HG03039 (cell line): ENCODE measurements at regions not wholly inside any gene's neighbourhood (a gene's known extent, or its start where the extent isn't known, plus 50 kb on each side); places are given as distances from the start of the nearest gene placed in this dataset.
A peak's percentile ranks its signal among the peaks of the same experiment; 100 is the strongest.
"Not testable (repeated sequence)": the region's sequence is repeated elsewhere in the genome, so short reads cannot be mapped to it uniquely, and the experiment has no call there.

ENCODE experiments used
- ATAC-seq: cut with Tn5 transposase; IDR thresholded peaks from one replicate; pipeline ENCODE4 v1.9.1; 2021; ENCODE audit warnings: mild to moderate bottlenecking, moderate library complexity; ENCODE audit not compliant: unreplicated experiment

GRCh38 chr18:57887543-57888383, 84.6 kb upstream of the ATP8B1 start:
- ATAC-seq: no peak

GRCh38 chr18:57885931-57886330, 82.8 kb upstream of the ATP8B1 start:
- ATAC-seq: no peak

- ATAC-seq: no peak
Observed at GRCh38 chr18:57882465-57882864, 79.3 kb upstream of the ATP8B1 start.

- ATAC-seq: peak; percentile 74
Observed at GRCh38 chr18:57881818-57882413, 78.8 kb upstream of the ATP8B1 start.

- not testable (repeated sequence) for ATAC-seq
Observed at GRCh38 chr18:57879924-57880323, 76.8 kb upstream of the ATP8B1 start.

GRCh38 chr18:57869221-57869620, 66.1 kb upstream of the ATP8B1 start:
- ATAC-seq: no peak

- no peak for ATAC-seq
Observed at GRCh38 chr18:57866355-57866754, 63.2 kb upstream of the ATP8B1 start.

DNA sequence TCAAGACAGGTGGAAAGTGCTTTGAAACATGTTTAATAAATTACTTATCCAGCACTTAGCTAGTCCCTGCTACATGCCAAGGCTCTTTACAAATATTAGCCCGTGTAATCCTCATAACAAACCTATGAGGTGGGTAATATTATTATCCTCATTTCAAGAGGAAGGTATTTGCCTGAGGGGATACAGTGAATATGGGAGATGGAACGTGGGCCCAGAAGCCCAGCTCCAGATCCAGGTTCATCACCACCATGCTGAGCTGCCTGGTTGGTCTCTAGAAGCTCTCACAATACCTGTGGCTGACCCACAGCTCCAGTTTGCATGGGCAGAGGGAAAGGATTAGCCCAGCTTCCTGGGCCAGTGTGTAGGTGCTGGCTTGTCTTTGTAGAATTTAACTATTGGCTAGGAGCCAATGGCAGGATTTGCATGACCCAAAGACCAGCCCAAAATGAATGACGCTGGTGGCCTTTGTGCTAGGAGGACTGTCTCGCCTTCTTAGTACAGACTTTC, 61.6 kb upstream of the ATP8B1 start:
- no peak for ATAC-seq

DNA sequence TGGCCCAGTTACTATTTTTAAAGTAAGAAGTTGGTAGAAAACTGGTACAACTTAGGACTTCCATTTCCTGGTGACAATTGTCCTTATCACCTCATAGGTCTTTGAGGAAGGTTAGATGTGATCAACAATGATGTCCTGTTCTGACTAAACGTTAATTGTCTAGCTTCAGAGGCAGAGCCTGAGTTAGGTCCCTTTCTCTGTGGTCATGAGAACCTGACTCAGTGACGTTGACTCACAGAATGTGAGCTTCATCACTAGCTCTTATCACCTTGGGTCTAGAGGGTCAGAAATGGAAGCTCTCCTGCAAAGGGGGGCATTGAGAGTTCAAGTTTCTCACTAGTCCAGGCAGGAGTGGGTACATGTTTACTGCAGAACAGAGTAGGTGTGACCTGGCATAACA, 60.6 kb upstream of the ATP8B1 start:
- ATAC-seq: no peak

GRCh38 chr18:57859314-57859713, 56.2 kb upstream of the ATP8B1 start:
- ATAC-seq: peak; percentile 64

GRCh38 chr18:57856557-57857280, 53.6 kb upstream of the ATP8B1 start:
- no peak for ATAC-seq

- no peak for ATAC-seq
Observed at GRCh38 chr18:57856128-57856527, 53.0 kb upstream of the ATP8B1 start.

- no peak for ATAC-seq
Observed at GRCh38 chr18:57855551-57855950, 52.4 kb upstream of the ATP8B1 start.

GRCh38 chr18:57854726-57855125, 51.6 kb upstream of the ATP8B1 start:
- no peak for ATAC-seq

DNA sequence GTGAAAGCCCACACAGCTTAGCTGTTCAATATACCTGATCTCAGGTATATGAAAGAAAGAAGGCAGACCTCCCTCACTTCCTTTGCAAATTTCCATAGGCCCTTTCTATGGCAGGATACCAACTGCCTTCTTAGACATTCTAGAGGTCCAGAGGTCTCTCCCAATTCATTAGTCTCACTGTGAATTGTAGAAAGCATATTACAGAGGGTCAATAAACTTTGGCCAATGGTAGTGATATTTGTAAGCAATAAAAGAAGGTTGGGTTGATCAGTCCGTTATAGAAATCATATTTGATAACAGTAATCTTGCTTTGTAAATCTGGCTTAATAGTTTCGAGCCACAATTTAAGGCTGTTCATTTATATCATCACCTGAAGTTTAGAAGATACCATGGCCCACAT, 50.7 kb upstream of the ATP8B1 start:
- ATAC-seq: no peak

DNA sequence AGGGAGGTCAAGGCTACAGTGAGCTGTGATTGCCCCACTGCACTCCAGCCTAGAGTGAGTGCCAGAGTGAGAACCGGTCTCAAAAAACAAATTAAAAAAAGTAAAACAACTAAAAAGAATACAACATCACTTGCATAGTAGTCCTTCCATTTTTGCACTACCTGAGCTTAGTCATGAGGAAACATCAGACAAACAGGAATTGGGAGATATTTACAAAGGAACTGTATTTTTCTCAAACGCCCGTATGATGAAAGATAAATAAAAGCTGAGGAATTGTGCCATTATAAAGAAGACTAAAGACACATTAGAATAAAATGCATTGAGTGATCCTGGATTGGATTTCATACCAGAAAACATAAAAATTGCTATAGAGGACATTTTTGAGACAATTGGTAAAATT, 50.0 kb upstream of the ATP8B1 start:
- ATAC-seq: no peak
